Stomach (tissue), 4 donors: ENCODE measurements at regions not wholly inside any gene's neighbourhood (a gene's known extent, or its start where the extent isn't known, plus 50 kb on each side); places are given as distances from the start of the nearest gene placed in this dataset.
"Not testable (repeated sequence)": the region's sequence is repeated elsewhere in the genome, so short reads cannot be mapped to it uniquely, and the experiment has no call there.

ENCODE experiments used
- EP300 ChIP-seq: sonication (generic); formaldehyde crosslinking; IDR thresholded peaks from one replicate; pipeline ENCODE4 v1.6.1; 2017; ENCODE audit warnings: antibody characterized with exemption
- POLR2A ChIP-seq, 4 donors: fragments of 450-650 bp; IDR thresholded peaks; one replicate each; pipeline ENCODE4 v1.6.1; 2016; ENCODE audit warnings: antibody characterized with exemption in 4 of 4, control low read depth in 2 of 4, mild to moderate bottlenecking in 1 of 4, moderate library complexity in 1 of 4
- POLR2AphosphoS5 ChIP-seq, 3 donors: sonication (generic); formaldehyde crosslinking; IDR thresholded peaks; one replicate each; pipeline ENCODE4 v1.6.1; 2016; ENCODE audit warnings: antibody characterized with exemption in 3 of 3
- TF ChIP-seq, protein P1 (sequence below), 7 experiments: fragments of 450-650 bp in 4 of 7; fragments of 200-600 bp in 3 of 7; sonication (generic) in 3 of 7; IDR thresholded peaks; one replicate each; pipeline ENCODE4 v1.5.1; 2016 to 2019; ENCODE audit warnings: antibody characterized with exemption in 7 of 7, control low read depth in 2 of 7, mild to moderate bottlenecking in 1 of 7

DNA sequence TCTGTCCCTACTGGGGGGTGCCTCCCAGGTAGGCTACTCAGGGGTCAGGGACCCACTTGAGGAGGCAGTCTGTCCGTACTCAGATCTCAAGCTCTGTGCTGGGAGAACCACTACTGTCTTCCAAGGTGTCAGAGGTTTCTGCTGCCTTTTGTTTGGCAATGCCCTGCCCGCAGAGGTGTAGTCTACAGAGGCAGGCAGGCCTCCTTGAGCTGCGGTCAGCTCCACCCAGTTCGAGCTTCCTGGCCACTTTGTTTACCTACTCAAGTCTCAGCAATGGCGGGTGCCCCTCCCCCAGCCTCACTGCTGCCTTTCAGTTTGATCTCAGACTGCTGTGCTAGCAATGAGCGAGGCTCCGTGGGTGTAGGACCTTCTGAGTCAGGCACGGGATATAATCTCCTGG is 263.1 kb upstream of the DAB2 start:
- TF ChIP-seq, protein P1, sequence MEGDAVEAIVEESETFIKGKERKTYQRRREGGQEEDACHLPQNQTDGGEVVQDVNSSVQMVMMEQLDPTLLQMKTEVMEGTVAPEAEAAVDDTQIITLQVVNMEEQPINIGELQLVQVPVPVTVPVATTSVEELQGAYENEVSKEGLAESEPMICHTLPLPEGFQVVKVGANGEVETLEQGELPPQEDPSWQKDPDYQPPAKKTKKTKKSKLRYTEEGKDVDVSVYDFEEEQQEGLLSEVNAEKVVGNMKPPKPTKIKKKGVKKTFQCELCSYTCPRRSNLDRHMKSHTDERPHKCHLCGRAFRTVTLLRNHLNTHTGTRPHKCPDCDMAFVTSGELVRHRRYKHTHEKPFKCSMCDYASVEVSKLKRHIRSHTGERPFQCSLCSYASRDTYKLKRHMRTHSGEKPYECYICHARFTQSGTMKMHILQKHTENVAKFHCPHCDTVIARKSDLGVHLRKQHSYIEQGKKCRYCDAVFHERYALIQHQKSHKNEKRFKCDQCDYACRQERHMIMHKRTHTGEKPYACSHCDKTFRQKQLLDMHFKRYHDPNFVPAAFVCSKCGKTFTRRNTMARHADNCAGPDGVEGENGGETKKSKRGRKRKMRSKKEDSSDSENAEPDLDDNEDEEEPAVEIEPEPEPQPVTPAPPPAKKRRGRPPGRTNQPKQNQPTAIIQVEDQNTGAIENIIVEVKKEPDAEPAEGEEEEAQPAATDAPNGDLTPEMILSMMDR (IDR thresholded peaks at IDR 0.05): not testable (repeated sequence)
- not testable (repeated sequence) for TF ChIP-seq POLR2AphosphoS5 (IDR thresholded peaks at IDR 0.05); POLR2A (IDR thresholded peaks at IDR 0.05); EP300
